OCI-LY1 (cell line): ENCODE measurements at regions not wholly inside any gene's neighbourhood (a gene's known extent, or its start where the extent isn't known, plus 50 kb on each side); places are given as distances from the start of the nearest gene placed in this dataset.

Source experiments
- CTCF ChIP-seq: fragments of 200-600 bp; sonication (generic), shearing (Covaris generic); IDR thresholded peaks from 2 replicates; pipeline ENCODE4 v1.5.1; 2017; ENCODE audit warnings: mild to moderate bottlenecking, antibody characterized with exemption, low read length, moderate library complexity, mixed read lengths
- EZH2 ChIP-seq: fragments of 200-600 bp; sonication (generic), shearing (Covaris generic); IDR thresholded peaks from 2 replicates; pipeline ENCODE4 v1.8.0; 2017; ENCODE audit warnings: borderline replicate concordance, mixed run types, mild to moderate bottlenecking, antibody characterized with exemption, low read length, moderate library complexity, mixed read lengths

DNA sequence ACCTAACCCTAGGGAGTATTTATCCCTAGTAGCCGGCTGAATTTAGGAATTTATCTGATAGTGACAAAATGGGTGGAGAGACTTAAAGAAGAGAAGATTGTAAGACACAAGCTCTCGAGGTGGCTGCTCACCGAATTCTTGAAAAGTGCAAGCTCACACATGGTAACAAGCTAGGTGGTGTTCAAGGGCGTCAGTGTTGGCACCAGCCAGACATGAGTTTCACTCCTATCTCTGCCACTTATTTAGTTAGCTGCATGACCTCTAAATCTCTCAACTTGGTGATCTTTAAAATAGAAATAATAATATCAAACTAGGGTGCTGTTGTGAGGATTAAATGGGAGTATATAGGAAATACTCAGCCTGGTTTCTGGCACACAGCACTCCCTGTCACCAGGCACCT lies 102.6 kb upstream of the APCDD1 start:
- TF ChIP-seq CTCF (no peak), EZH2 (no peak)
